Activated CD8-positive, alpha-beta memory T cell treated with anti-CD3 and anti-CD28 coated beads for 48 hours (primary cell): ENCODE measurements at regions not wholly inside any gene's neighbourhood (a gene's known extent, or its start where the extent isn't known, plus 50 kb on each side); places are given as distances from the start of the nearest gene placed in this dataset.

Experiments
- DNase-seq, 3 experiments: peaks; one replicate each; pipeline ENCODE4 v3.0.0-alpha.2; 2020; ENCODE audit warnings: low read depth in 2 of 3, low spot score in 2 of 3

DNA sequence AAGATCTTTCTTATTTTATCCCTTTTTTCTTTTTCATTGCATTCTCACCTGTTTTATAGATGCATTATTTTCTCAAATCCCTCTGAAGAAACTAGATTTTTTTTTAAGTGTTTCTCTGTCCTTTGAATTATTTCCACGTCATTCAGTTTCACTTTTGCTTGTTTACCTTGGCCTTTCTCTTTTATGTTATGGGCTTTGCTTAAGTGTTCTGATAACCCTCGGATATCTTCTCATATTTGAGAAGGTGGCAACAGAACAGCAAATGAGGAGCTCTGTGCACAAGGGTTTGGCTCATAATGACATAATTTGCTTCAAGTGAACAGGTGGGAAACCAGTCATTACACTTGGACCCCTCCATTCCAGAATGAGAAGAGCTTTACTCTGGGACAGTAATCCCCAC is 111.9 kb downstream of the C1D start:
- DNase-seq = no peak

GRCh38 chr2:67952066-67952465 is 110.7 kb downstream of the C1D start:
- no peak for DNase-seq

DNA sequence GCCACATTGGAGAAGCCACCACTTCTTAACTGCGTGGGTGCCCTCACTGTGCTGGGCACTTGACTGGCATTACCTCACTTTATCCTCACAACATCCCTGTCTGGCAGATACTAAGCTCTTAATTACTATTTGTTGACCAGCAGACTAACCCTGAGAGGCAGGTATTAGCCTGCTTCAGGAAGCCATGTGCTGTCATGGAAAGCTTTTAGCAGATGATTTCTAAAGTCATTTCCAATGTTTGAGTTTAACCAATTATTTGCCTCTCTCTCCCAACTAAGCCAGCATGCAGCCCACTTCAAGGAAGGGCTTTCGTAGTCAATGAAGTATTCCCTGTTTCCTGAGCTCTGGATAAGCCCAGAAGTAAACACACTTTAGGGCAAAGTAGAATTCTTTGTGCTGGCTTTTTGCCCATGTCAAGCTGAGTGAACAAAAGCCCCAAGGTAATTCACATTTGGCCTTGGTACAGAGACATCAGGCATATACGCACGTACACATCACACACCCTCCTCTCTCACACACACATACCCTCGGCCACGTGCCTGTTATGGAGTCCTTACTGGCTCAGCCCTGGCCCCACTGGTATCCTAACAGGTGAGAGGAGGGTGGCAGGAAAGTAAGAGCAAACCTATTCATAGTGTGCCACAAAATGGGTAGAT is 108.6 kb downstream of the C1D start:
- no peak for DNase-seq

DNA sequence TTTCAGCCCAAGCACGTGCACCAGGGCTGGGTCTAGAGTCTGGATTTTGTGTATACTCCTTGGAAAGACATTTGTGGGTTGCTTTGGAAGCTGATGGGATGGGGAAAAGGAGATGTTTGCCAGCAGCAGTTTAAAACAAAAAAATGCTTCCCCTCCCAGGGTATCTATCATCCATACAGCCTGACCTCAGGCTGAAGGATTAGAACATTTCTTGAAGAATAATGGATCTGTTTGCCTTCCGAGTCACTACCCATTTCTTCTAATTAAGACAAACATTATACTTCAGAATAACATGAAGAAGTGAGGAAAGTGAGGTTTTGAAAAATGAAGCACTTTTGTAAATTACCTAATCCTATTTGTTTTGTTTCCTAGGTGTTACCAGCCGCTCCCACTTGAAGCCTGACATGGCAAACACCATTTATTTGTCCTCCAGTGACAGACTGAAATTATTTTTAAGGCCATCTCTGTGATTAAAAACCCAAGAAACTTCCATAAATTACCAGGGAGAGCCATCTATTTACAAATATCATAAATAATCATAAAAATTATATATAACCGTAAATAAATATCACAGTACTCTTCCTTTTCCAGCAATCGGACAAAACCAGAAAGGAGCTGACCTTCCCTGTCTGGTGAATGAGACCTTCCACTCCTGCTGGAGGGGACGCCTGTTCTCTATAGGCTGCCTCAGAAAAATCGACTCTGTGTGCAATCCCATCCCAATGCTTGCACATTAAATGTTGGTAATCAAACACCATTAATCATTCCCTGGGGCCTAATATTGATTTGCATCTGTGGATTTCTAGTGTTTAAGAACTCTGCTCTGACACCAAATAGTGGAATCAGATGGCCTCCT is 106.8 kb downstream of the C1D start:
- no peak for DNase-seq

- DNase-seq = no peak
Observed at GRCh38 chr2:67965246-67965645, 97.6 kb downstream of the C1D start.

GRCh38 chr2:67970071-67970470 is 92.7 kb downstream of the C1D start:
- no peak for DNase-seq

GRCh38 chr2:67970542-67970941 is 92.3 kb downstream of the C1D start:
- DNase-seq = no peak

DNA sequence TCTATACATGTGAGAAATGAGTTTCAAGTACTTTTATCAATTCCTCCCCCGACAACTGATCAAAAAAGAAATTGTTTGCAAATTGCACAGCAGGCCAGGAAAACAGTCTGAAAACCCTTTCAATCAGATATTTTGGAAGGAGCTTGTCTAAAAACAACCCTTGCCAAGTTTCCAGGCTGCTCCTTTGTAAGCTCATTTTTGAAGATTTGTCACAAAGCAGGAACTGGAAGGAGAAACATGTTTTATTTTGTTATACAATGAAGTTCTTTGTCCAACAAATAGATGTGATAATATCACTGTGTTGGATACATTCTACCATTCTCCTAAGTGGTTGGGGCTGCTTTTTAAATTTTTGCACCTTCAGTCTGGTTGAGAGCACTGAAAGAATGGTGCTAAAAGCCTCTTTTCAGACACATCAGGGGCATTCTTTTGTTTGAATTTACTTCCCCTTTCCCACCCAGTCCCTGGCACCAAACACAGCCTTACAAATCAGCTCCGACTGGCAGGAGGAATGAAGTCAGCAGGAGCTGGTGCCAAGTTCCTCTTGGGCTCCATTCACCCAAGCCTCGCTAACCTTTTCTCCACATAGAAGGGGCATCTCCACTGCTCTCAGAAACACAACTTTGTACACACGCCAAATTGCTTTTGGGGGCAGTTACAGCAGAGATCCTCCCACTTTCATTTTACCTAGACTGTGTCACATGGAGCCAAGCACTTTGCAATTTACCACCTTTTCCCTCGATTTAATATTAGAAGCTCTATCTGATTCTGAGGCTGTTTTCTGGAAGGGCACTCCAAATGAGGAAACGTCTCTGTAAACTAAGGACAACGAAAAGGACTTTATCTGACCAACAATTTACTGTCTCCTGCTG is 88.0 kb downstream of the C1D start:
- no peak for DNase-seq

DNA sequence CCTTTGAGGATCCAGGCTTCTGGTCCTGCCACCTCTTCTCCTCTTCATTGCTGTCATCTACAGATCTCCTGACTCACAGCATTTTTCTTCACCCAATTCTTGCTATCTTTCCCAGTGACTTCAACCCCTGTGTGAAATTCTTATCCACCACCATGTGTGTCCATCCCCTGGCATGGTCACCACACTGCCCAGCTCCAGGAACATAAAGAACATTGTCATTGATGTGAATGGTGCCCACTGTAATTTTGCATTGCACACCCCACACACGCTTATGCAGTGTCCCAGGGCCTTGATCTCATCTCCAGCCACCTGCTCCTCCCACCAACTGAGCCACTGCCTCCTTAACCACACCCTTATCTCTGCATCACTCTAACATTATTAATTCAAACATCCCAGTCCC is 85.3 kb downstream of the C1D start:
- no peak for DNase-seq

DNA sequence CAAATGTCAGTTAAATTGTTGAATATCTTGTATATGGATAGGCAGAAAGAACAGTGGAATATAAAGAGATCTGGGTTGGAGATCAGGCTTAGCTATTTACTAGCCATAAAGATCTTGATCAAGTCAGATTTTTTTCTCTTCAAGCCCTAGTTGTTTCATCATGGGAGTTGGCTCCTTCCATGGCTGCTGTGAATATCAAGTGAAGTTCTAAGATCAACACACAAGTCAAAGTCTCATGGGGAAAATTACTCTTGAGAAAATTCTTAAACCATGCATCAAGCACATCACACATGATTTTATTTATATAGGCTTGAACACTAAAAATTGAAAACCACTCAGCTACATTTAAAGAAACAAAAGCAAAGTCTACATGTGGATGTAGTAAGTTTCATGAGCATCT is 79.8 kb downstream of the C1D start:
- DNase-seq = no peak

GRCh38 chr2:67984600-67984999 is 78.2 kb downstream of the C1D start:
- DNase-seq = no peak

GRCh38 chr2:67985586-67985985 is 77.2 kb downstream of the C1D start:
- no peak for DNase-seq

GRCh38 chr2:67986258-67986657 is 76.5 kb downstream of the C1D start:
- DNase-seq = no peak
